CD14-positive monocyte (primary cell): ENCODE measurements at regions not wholly inside any gene's neighbourhood (a gene's known extent, or its start where the extent isn't known, plus 50 kb on each side); places are given as distances from the start of the nearest gene placed in this dataset.

Experiments
- DNase-seq, 3 donors: peaks; one replicate each; pipeline ENCODE4 v3.0.0-alpha.2; 2011 to 2022
- H2AFZ ChIP-seq: 2 replicates; pipeline ENCODE4 v1.6.0; 2012; ENCODE audit warnings: mild to moderate bottlenecking, low read depth, low read length, inconsistent platforms; ENCODE audit not compliant: insufficient read depth, poor library complexity, severe bottlenecking
- H3K27ac ChIP-seq, 2 donors: 1 replicate in 1 of 2; 2 replicates in 1 of 2; pipeline ENCODE4 v1.5.1; 2012 to 2013; ENCODE audit warnings: low read length in 2 of 2, control low read depth in 1 of 2, inconsistent platforms in 1 of 2, low read depth in 1 of 2, mild to moderate bottlenecking in 1 of 2
- H3K27me3 ChIP-seq, 2 donors: one replicate each; pipeline versions ENCODE4 v1.6.0 to v1.6.1; 2011 to 2013; ENCODE audit warnings: low read length in 2 of 2; ENCODE audit not compliant: control insufficient read depth in 2 of 2, insufficient read depth in 2 of 2
- H3K36me3 ChIP-seq, 2 donors: replicated peaks in 1 of 2; 1 replicate in 1 of 2; 2 replicates in 1 of 2; pipeline versions ENCODE4 v1.5.1 to v1.6.1; 2012 to 2013; ENCODE audit warnings: low read length in 2 of 2, control low read depth in 1 of 2, inconsistent platforms in 1 of 2, mild to moderate bottlenecking in 1 of 2; ENCODE audit not compliant: insufficient read depth in 2 of 2, control insufficient read depth in 1 of 2
- H3K4me1 ChIP-seq, 2 donors: 1 replicate in 1 of 2; 2 replicates in 1 of 2; pipeline versions ENCODE4 v1.5.1 to v1.6.1; 2012 to 2013; ENCODE audit warnings: low read length in 2 of 2, control low read depth in 1 of 2, inconsistent platforms in 1 of 2, mild to moderate bottlenecking in 1 of 2, moderate library complexity in 1 of 2; ENCODE audit not compliant: insufficient read depth in 2 of 2, control insufficient read depth in 1 of 2
- H3K4me2 ChIP-seq: replicated peaks from 2 replicates; pipeline ENCODE3; 2012; ENCODE audit warnings: low read length, moderate library complexity, mild to moderate bottlenecking; ENCODE audit not compliant: poor library complexity, severe bottlenecking; ENCODE audit errors: extremely low read depth
- H3K4me3 ChIP-seq, 3 experiments: fragments of 200-600 bp in 1 of 3; sonication (generic) in 1 of 3; replicated peaks in 1 of 3; 1 replicate in 2 of 3; 2 replicates in 1 of 3; pipeline ENCODE4 v1.5.1; 2011 to 2013; ENCODE audit warnings: low read length in 3 of 3, mild to moderate bottlenecking in 3 of 3, control low read depth in 2 of 3, low read depth in 2 of 3, inconsistent platforms in 1 of 3, moderate library complexity in 1 of 3
- H3K79me2 ChIP-seq: 2 replicates; pipeline ENCODE4 v1.6.0; 2012; ENCODE audit warnings: mild to moderate bottlenecking, control low read depth, inconsistent platforms, low read length, moderate library complexity; ENCODE audit not compliant: insufficient read depth
- H3K9ac ChIP-seq: 2 replicates; pipeline ENCODE4 v1.6.0; 2017; ENCODE audit warnings: low read length, mild to moderate bottlenecking; ENCODE audit not compliant: insufficient read depth, poor library complexity, severe bottlenecking
- H3K9me3 ChIP-seq, 2 donors: replicated peaks in 1 of 2; 1 replicate in 1 of 2; 2 replicates in 1 of 2; pipeline versions ENCODE4 v1.5.1 to v1.6.1; 2012 to 2013; ENCODE audit warnings: low read length in 2 of 2, control low read depth in 1 of 2; ENCODE audit not compliant: control insufficient read depth in 1 of 2, insufficient read depth in 1 of 2
- H4K20me1 ChIP-seq: 2 replicates; pipeline ENCODE4 v1.6.0; 2012; ENCODE audit warnings: mild to moderate bottlenecking, low read length, control low read depth, moderate library complexity; ENCODE audit not compliant: insufficient read depth
- H3K27ac Mint-ChIP-seq, 7 donors: one replicate each; pipeline ENCODE4 v1.8.0; 2020; ENCODE audit warnings: mild to moderate bottlenecking in 7 of 7, mixed read lengths in 7 of 7, moderate library complexity in 6 of 7, inconsistent platforms in 2 of 7
- H3K27me3 Mint-ChIP-seq, 3 donors: one replicate each; pipeline ENCODE4 v1.8.0; 2021 to 2022; ENCODE audit warnings: low read depth in 3 of 3, mild to moderate bottlenecking in 3 of 3, mixed read lengths in 3 of 3, moderate library complexity in 3 of 3, inconsistent platforms in 1 of 3
- H3K36me3 Mint-ChIP-seq, 2 donors: one replicate each; pipeline ENCODE4 v1.8.0; 2020; ENCODE audit warnings: mixed read lengths in 2 of 2, inconsistent platforms in 1 of 2, mild to moderate bottlenecking in 1 of 2
- H3K4me1 Mint-ChIP-seq: one replicate; pipeline ENCODE4 v1.8.0; 2020; ENCODE audit warnings: mild to moderate bottlenecking, mixed read lengths
- H3K4me3 Mint-ChIP-seq, 2 donors: one replicate each; pipeline ENCODE4 v1.8.0; 2020; ENCODE audit warnings: mild to moderate bottlenecking in 2 of 2, mixed read lengths in 2 of 2, moderate library complexity in 1 of 2
- H3K9me3 Mint-ChIP-seq, 7 donors: one replicate each; pipeline ENCODE4 v1.8.0; 2020 to 2022; ENCODE audit warnings: mixed read lengths in 7 of 7, mild to moderate bottlenecking in 6 of 7, moderate library complexity in 6 of 7, inconsistent platforms in 2 of 7
- CTCF ChIP-seq: fragments of 200-600 bp; IDR thresholded peaks from one replicate; pipeline ENCODE4 v1.8.0; 2022; ENCODE audit warnings: antibody characterized with exemption, mild to moderate bottlenecking
- WGBS: methylation state at CpG from one replicate; pipeline ENCODE4 v1.1.5; 2013; ENCODE audit warnings: missing lambda C conversion rate; ENCODE audit not compliant: insufficient coverage; 5-methylcytosine and 5-hydroxymethylcytosine counted together
- intact Hi-C, 2 donors: fragments of 100-400 bp; cut with micrococcal nuclease; formaldehyde crosslinking; loops; one replicate each; pipeline versions ENCODE4 v1.15.0 to v1.15.1; 2023

GRCh38 chr9:129469188-129469987 lies 151.5 kb downstream of the C9orf50 start:
- no peak overlapping the region for H3K4me2 ChIP-seq
- H3K27ac ChIP-seq = peak overlapping the region in 1 of 2 donors; percentile 63
- H3K36me3 ChIP-seq = no peaks in the 10 kb centered on the region
- H2AFZ ChIP-seq = no peak overlapping the region
- Mint-ChIP-seq H3K9me3 (peaks cover 0 to 4% (median 0%) of the 10 kb centered on the region in 7 donors), H3K4me3 (peak overlapping the region in 1 of 2 donors; percentile 11), H3K27ac (peak overlapping the region; percentile 32 to 91 (median 83)), H3K4me1 (peaks cover 29% of the 10 kb centered on the region), H3K27me3 (peaks cover 4 to 5% (median 4%) of the 10 kb centered on the region in 3 donors), H3K36me3 (no peaks in the 10 kb centered on the region)
- WGBS = 78% methylated on average over 18 of the region's 20 CpGs
- no peak overlapping the region for H3K9ac ChIP-seq
- H3K9me3 ChIP-seq = peaks cover 0 to under 1% of the 10 kb centered on the region in 2 donors
- no peaks in the 10 kb centered on the region for H4K20me1 ChIP-seq
- DNase-seq = no peak
- no peaks in the 10 kb centered on the region for H3K79me2 ChIP-seq
- H3K4me1 ChIP-seq = peaks cover 27 to 29% of the 10 kb centered on the region in 2 donors
- TF ChIP-seq CTCF = no peak
- no peaks in the 10 kb centered on the region for H3K27me3 ChIP-seq
- intact Hi-C loops = loop anchor here in 1 of 2 donors (10.0 kb wide), 1 partner anchor 145 kb away; no protein-coding TSS in a partner anchor
- H3K4me3 ChIP-seq = no peak overlapping the region

- no peak overlapping the region for H3K27ac ChIP-seq
- H3K4me3 Mint-ChIP-seq = no peak overlapping the region
- H3K27ac Mint-ChIP-seq = peak overlapping the region in 2 of 7 donors; percentile 2 to 20
- H3K27me3 ChIP-seq = no peaks in the 10 kb centered on the region
- H3K36me3 ChIP-seq = no peaks in the 10 kb centered on the region
- 92% methylated on average over 18 of the region's 19 CpGs for WGBS
- no peak for TF ChIP-seq CTCF
- no peaks in the 10 kb centered on the region for H3K79me2 ChIP-seq
- no peak overlapping the region for H3K4me2 ChIP-seq
- H3K4me1 ChIP-seq = peaks cover 27 to 29% of the 10 kb centered on the region in 2 donors
- H3K27me3 Mint-ChIP-seq = peaks cover 7 to 8% (median 7%) of the 10 kb centered on the region in 3 donors
- H3K9me3 Mint-ChIP-seq = peaks cover 0 to 3% (median 0%) of the 10 kb centered on the region in 7 donors
- intact Hi-C loops = loop anchor here in 1 of 2 donors (10.0 kb wide), 1 partner anchor 143 kb away; no protein-coding TSS in a partner anchor
- no peaks in the 10 kb centered on the region for H3K9me3 ChIP-seq
- DNase-seq = no peak
- no peak overlapping the region for H3K4me3 ChIP-seq
- no peak overlapping the region for H3K9ac ChIP-seq
- no peaks in the 10 kb centered on the region for H4K20me1 ChIP-seq
- no peaks in the 10 kb centered on the region for H3K36me3 Mint-ChIP-seq
- no peak overlapping the region for H2AFZ ChIP-seq
- peaks cover 29% of the 10 kb centered on the region for H3K4me1 Mint-ChIP-seq
These were observed 152.9 kb downstream of the C9orf50 start for GRCh38 chr9:129467739-129468666.
